B cell (primary cell): ENCODE measurements at regions not wholly inside any gene's neighbourhood (a gene's known extent, or its start where the extent isn't known, plus 50 kb on each side); places are given as distances from the start of the nearest gene placed in this dataset.

Experiments used
- ATAC-seq: fragments of 200-7000 bp; cut with Tn5 transposase; one replicate; pipeline ENCODE4 v1.10.0; 2021; ENCODE audit warnings: low read depth, mild to moderate bottlenecking, moderate number of reproducible peaks, moderate library complexity
- CTCF ChIA-PET: fragments of 350-600 bp; sonication (Branson Sonifier 250); formaldehyde crosslinking; loops from one replicate; lab custom pipeline; 2021; ENCODE audit warnings: antibody characterized with exemption, inconsistent platforms; lab: Charles Lee
- POLR2A ChIA-PET: fragments of 350-600 bp; sonication (Branson Sonifier 250); formaldehyde crosslinking; loops from one replicate; lab custom pipeline; 2021; ENCODE audit warnings: antibody characterized with exemption; lab: Charles Lee
- DNase-seq: peaks from one replicate; pipeline ENCODE4 v3.0.0; 2013
- H2AFZ ChIP-seq: 2 replicates; pipeline ENCODE4 v1.6.1; 2012; ENCODE audit warnings: mild to moderate bottlenecking, low read depth, low read length; ENCODE audit not compliant: insufficient read depth, poor library complexity, severe bottlenecking
- H3K27ac ChIP-seq, 2 donors: 1 replicate in 1 of 2; 2 replicates in 1 of 2; pipeline ENCODE4 v1.5.1; 2012 to 2013; ENCODE audit warnings: low read length in 2 of 2, mild to moderate bottlenecking in 2 of 2, moderate library complexity in 1 of 2
- H3K27me3 ChIP-seq, 4 experiments: fragments of 200-600 bp in 1 of 4; sonication (generic) in 1 of 4; replicated peaks in 1 of 4; 1 replicate in 2 of 4; 2 replicates in 2 of 4; pipeline versions ENCODE4 v1.6.1 to v1.7.0; 2013 to 2016; ENCODE audit warnings: low read length in 3 of 4, mild to moderate bottlenecking in 2 of 4, mixed read lengths in 1 of 4, moderate library complexity in 1 of 4; ENCODE audit not compliant: insufficient read depth in 4 of 4, control insufficient read depth in 3 of 4; ENCODE audit errors: control extremely low read depth in 1 of 4
- H3K36me3 ChIP-seq, 2 experiments: replicated peaks in 1 of 2; 1 replicate in 1 of 2; 2 replicates in 1 of 2; pipeline versions ENCODE4 v1.6.1 to v1.7.1; 2013; ENCODE audit warnings: low read length in 1 of 2; ENCODE audit not compliant: insufficient read depth in 2 of 2, control insufficient read depth in 1 of 2; ENCODE audit errors: control extremely low read depth in 1 of 2, extremely low read depth in 1 of 2
- H3K4me1 ChIP-seq, 2 donors: fragments of 200-600 bp in 1 of 2; sonication (generic) in 1 of 2; 1 replicate in 1 of 2; 2 replicates in 1 of 2; pipeline versions ENCODE4 v1.5.1 to v1.6.1; 2013 to 2017; ENCODE audit warnings: low read length in 2 of 2; ENCODE audit not compliant: control insufficient read depth in 2 of 2, insufficient read depth in 2 of 2
- H3K4me2 ChIP-seq: replicated peaks from 2 replicates; pipeline ENCODE3; 2012; ENCODE audit warnings: mild to moderate bottlenecking, low read depth, low read length; ENCODE audit not compliant: poor library complexity, severe bottlenecking
- H3K4me3 ChIP-seq, 5 experiments: fragments of 200-600 bp in 1 of 5; sonication (generic) in 1 of 5; 1 replicate in 3 of 5; 2 replicates in 2 of 5; pipeline versions ENCODE4 v1.5.1 to v1.7.0; 2011 to 2016; ENCODE audit warnings: low read length in 4 of 5, mild to moderate bottlenecking in 4 of 5, low read depth in 2 of 5, control low read depth in 1 of 5, moderate library complexity in 1 of 5; ENCODE audit not compliant: insufficient read depth in 1 of 5; ENCODE audit errors: control extremely low read depth in 1 of 5, extremely low read depth in 1 of 5
- H3K79me2 ChIP-seq: fragments of 200-600 bp; sonication (generic); one replicate; pipeline ENCODE4 v1.6.0; 2016; ENCODE audit warnings: low read length; ENCODE audit not compliant: control insufficient read depth, insufficient read depth
- H3K9ac ChIP-seq: fragments of 200-600 bp; sonication (generic); 2 replicates; pipeline ENCODE4 v1.6.1; 2017; ENCODE audit warnings: mild to moderate bottlenecking, low read length, moderate library complexity
- H3K9me3 ChIP-seq, 3 donors: one replicate each; pipeline versions ENCODE4 v1.6.1 to v1.7.1; 2013; ENCODE audit warnings: low read length in 2 of 3; ENCODE audit not compliant: control insufficient read depth in 2 of 3, insufficient read depth in 1 of 3; ENCODE audit errors: control extremely low read depth in 1 of 3
- H4K20me1 ChIP-seq: 2 replicates; pipeline ENCODE4 v1.6.0; 2012; ENCODE audit warnings: mild to moderate bottlenecking, low read length; ENCODE audit not compliant: insufficient read depth, control insufficient read depth, poor library complexity, severe bottlenecking
- H3K27ac Mint-ChIP-seq: one replicate; pipeline ENCODE4 v1.8.0; 2021; ENCODE audit warnings: mixed read lengths
- H3K27me3 Mint-ChIP-seq: one replicate; pipeline ENCODE4 v1.8.0; 2021; ENCODE audit warnings: mixed read lengths
- H3K4me1 Mint-ChIP-seq: one replicate; pipeline ENCODE4 v1.8.0; 2021; ENCODE audit warnings: mixed read lengths
- H3K4me3 Mint-ChIP-seq: one replicate; pipeline ENCODE4 v1.8.0; 2021; ENCODE audit warnings: mixed read lengths
- H3K9me3 Mint-ChIP-seq: one replicate; pipeline ENCODE4 v1.8.0; 2022; ENCODE audit warnings: mixed read lengths; ENCODE audit not compliant: insufficient read depth
- EZH2 ChIP-seq: IDR thresholded peaks from 2 replicates; pipeline ENCODE4 v1.6.1; 2012; ENCODE audit warnings: borderline replicate concordance, low read depth, mild to moderate bottlenecking, moderate library complexity, low read length; ENCODE audit not compliant: insufficient read depth, poor library complexity, severe bottlenecking
- WGBS: methylation state at CpG from one replicate; pipeline ENCODE4 v1.1.5; 2013; ENCODE audit warnings: missing lambda C conversion rate; ENCODE audit not compliant: insufficient coverage; 5-methylcytosine and 5-hydroxymethylcytosine counted together
- intact Hi-C: fragments of 100-400 bp; cut with micrococcal nuclease; formaldehyde crosslinking; loops from one replicate; pipeline ENCODE4 v1.10.0; 2022
- TF ChIP-seq, protein P1 (sequence below): fragments of 200-600 bp; IDR thresholded peaks from one replicate; pipeline ENCODE4 v1.8.0; 2022; ENCODE audit warnings: antibody characterized with exemption, mild to moderate bottlenecking

DNA sequence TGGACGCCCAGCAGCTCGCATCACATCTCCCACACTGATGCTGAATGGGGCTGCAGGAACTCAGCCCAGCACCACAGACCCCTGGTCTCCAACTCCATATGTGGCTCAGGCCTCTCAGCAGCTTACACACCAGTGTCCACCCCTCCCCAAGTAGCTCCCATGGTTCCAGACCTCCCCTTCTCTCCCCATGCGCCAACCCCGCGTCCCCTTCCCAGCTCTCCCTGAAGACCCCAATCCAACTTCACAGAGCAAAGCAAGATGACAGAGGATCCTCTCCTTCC, 188.9 kb downstream of the SH3BP4 start:
- Histone ChIP-seq H3K4me2 (no peak overlapping the region), H3K36me3 (no peaks in the 10 kb centered on the region), H3K79me2 (no peaks in the 10 kb centered on the region), H3K27ac (no peak overlapping the region), H3K9ac (no peak overlapping the region), H4K20me1 (no peaks in the 10 kb centered on the region), H2AFZ (no peak overlapping the region), H3K4me1 (no peaks in the 10 kb centered on the region), H3K27me3 (peaks cover 0 to 7% (median 0%) of the 10 kb centered on the region in 4 experiments), H3K4me3 (no peak overlapping the region), H3K9me3 (peaks cover 0 to 3% (median 0%) of the 10 kb centered on the region in 3 donors)
- POLR2A ChIA-PET, result no interaction called here
- Mint-ChIP-seq H3K9me3 (no peaks in the 10 kb centered on the region), H3K27ac (no peak overlapping the region), H3K4me3 (no peak overlapping the region), H3K4me1 (no peaks in the 10 kb centered on the region), H3K27me3 (peaks cover 31% of the 10 kb centered on the region)
- 96% methylated on average over 5 of the region's 5 CpGs for WGBS
- CTCF ChIA-PET, result interaction anchor here (1.0 kb wide), 1 partner anchor 9 kb away, joined by 3 read pairs; no protein-coding TSS in a partner anchor
- DNase-seq (no peak), ATAC-seq (no peak)
- intact Hi-C loops, result no loop called here
- TF ChIP-seq EZH2, result no peak
- TF ChIP-seq, protein P1, sequence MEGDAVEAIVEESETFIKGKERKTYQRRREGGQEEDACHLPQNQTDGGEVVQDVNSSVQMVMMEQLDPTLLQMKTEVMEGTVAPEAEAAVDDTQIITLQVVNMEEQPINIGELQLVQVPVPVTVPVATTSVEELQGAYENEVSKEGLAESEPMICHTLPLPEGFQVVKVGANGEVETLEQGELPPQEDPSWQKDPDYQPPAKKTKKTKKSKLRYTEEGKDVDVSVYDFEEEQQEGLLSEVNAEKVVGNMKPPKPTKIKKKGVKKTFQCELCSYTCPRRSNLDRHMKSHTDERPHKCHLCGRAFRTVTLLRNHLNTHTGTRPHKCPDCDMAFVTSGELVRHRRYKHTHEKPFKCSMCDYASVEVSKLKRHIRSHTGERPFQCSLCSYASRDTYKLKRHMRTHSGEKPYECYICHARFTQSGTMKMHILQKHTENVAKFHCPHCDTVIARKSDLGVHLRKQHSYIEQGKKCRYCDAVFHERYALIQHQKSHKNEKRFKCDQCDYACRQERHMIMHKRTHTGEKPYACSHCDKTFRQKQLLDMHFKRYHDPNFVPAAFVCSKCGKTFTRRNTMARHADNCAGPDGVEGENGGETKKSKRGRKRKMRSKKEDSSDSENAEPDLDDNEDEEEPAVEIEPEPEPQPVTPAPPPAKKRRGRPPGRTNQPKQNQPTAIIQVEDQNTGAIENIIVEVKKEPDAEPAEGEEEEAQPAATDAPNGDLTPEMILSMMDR, result no peak

DNA sequence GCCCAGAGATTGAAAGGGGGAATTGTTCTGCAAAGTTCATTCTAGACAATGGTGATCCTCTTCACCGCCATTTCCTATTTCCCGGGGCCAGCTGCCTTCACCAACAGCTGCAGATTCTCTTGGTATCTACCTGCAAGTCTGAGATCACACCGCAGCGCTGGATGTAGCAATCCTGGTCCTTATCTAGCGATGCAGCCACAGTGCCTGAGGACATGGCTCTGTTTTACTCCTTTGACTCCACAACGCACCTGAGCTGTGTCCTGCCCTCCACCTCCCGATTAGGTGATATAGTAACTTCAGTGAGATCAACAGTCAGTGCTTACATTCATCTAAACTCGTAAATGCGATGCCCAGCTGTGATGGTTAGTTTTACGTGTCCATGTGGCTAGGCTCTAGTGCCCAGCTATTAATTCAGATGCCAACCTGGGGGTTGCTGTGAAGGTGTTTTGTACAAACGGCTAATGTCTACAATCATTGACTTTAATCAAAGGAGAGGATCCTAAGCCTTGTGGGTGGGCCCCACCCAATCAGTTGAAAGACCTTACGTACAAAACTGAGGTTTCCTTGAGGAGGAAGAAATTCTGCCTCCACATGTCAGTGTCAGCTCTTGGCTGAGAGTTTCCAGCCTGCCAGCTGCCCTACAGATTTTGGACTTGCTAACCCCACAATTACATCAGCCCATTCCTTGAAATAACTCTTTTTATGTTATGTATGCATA, 189.8 kb downstream of the SH3BP4 start:
- Mint-ChIP-seq H3K4me1 (no peaks in the 10 kb centered on the region), H3K9me3 (no peaks in the 10 kb centered on the region), H3K27ac (no peak overlapping the region), H3K27me3 (peaks cover 29% of the 10 kb centered on the region), H3K4me3 (no peak overlapping the region)
- POLR2A ChIA-PET, result no interaction called here
- no peak for TF ChIP-seq EZH2
- TF ChIP-seq, protein P1, result no peak
- peaks cover 0 to 4% (median 0%) of the 10 kb centered on the region in 4 experiments for H3K27me3 ChIP-seq
- H2AFZ ChIP-seq, result no peak overlapping the region
- H3K36me3 ChIP-seq, result no peaks in the 10 kb centered on the region
- H3K9me3 ChIP-seq, result peaks cover 0 to 3% (median 0%) of the 10 kb centered on the region in 3 donors
- no peaks in the 10 kb centered on the region for H3K79me2 ChIP-seq
- H4K20me1 ChIP-seq, result no peaks in the 10 kb centered on the region
- no peaks in the 10 kb centered on the region for H3K4me1 ChIP-seq
- H3K4me3 ChIP-seq, result no peak overlapping the region
- CTCF ChIA-PET, result no interaction called here
- no peak overlapping the region for H3K9ac ChIP-seq
- H3K27ac ChIP-seq, result no peak overlapping the region
- ATAC-seq (no peak), DNase-seq (no peak)
- WGBS, result 87% methylated on average over 11 of the region's 12 CpGs
- intact Hi-C loops, result no loop called here
- no peak overlapping the region for H3K4me2 ChIP-seq
